ENCODE measurements at regions not wholly inside any gene's neighbourhood (a gene's known extent, or its start where the extent isn't known, plus 50 kb on each side); places are given as distances from the start of the nearest gene placed in this dataset.

- H3K4me1 ChIP-seq, result no peaks in the 10 kb centered on the region
- intact Hi-C loops (cut with DNase I), result no loop called here
- no peaks in the 10 kb centered on the region for H3K36me3 ChIP-seq
- ATAC-seq (no peak), DNase-seq (no peak)
- TF ChIP-seq POLR2A (IDR thresholded peaks at IDR 0.05), result no peak
- TF ChIP-seq, protein P1, sequence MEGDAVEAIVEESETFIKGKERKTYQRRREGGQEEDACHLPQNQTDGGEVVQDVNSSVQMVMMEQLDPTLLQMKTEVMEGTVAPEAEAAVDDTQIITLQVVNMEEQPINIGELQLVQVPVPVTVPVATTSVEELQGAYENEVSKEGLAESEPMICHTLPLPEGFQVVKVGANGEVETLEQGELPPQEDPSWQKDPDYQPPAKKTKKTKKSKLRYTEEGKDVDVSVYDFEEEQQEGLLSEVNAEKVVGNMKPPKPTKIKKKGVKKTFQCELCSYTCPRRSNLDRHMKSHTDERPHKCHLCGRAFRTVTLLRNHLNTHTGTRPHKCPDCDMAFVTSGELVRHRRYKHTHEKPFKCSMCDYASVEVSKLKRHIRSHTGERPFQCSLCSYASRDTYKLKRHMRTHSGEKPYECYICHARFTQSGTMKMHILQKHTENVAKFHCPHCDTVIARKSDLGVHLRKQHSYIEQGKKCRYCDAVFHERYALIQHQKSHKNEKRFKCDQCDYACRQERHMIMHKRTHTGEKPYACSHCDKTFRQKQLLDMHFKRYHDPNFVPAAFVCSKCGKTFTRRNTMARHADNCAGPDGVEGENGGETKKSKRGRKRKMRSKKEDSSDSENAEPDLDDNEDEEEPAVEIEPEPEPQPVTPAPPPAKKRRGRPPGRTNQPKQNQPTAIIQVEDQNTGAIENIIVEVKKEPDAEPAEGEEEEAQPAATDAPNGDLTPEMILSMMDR (IDR thresholded peaks at IDR 0.05), result no peak
- 84 to 92% (median 89%) methylated on average over 5 of the region's 5 CpGs for WGBS, 4 donors
- peaks cover 0 to 7% (median 0%) of the 10 kb centered on the region in 12 donors for H3K9me3 ChIP-seq
- H3K27me3 ChIP-seq, result no peaks in the 10 kb centered on the region
- no peak overlapping the region for H3K27ac ChIP-seq
- H3K4me3 ChIP-seq, result no peak overlapping the region
These were observed 366.3 kb downstream of the ICE1 start for GRCh38 chr5:5788793-5789192.

- Histone ChIP-seq H3K4me1 (no peaks in the 10 kb centered on the region), H3K27ac (no peak overlapping the region), H3K27me3 (no peaks in the 10 kb centered on the region), H3K4me3 (no peak overlapping the region), H3K36me3 (no peaks in the 10 kb centered on the region), H3K9me3 (peaks cover 0 to 7% (median 0%) of the 10 kb centered on the region in 12 donors)
- no peak for TF ChIP-seq POLR2A (IDR thresholded peaks at IDR 0.05)
- TF ChIP-seq, protein P1 (IDR thresholded peaks at IDR 0.05), result peak in 1 of 12 donors; percentile 4
- WGBS, 4 donors, result 72 to 85% (median 79%) methylated on average over 2 of the region's 2 CpGs
- intact Hi-C loops (cut with DNase I), result no loop called here
- no peak for DNase-seq
- ATAC-seq, result peak in 2 of 4 donors; percentile 22 to 42
These were observed 364.9 kb downstream of the ICE1 start for GRCh38 chr5:5787373-5787772.

DNA sequence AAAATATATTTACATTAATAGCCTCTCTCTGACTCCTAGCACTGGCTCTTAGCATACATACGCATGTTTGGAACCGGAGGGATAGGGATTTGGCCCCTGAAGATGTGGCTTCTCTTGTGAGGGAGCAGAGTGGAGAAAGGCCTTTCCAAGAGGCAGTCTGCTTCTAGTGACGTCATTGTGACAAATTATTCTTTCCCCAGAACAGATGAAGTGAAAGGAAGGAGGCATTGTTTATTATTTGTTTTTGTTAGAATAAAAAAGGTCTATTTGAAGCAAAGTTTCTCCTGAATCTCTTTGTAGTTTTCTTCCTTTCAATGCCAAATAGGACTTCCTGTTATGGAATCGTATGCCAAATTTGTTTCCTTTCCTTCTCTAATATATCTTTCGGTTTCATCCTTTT is 361.6 kb downstream of the ICE1 start:
- ATAC-seq, result no peak
- intact Hi-C loops (cut with DNase I), result no loop called here
- DNase-seq, result no peak
- Histone ChIP-seq H3K27ac (peak overlapping the region in 2 of 12 donors; percentile 8 to 25), H3K36me3 (no peaks in the 10 kb centered on the region), H3K4me3 (peak overlapping the region in 2 of 12 donors; percentile 6 to 12), H3K27me3 (no peaks in the 10 kb centered on the region), H3K4me1 (no peaks in the 10 kb centered on the region), H3K9me3 (peaks cover 0 to 7% (median 0%) of the 10 kb centered on the region in 12 donors)
- TF ChIP-seq POLR2A (IDR thresholded peaks at IDR 0.05), result no peak
- TF ChIP-seq, protein P1 (IDR thresholded peaks at IDR 0.05), result no peak
- WGBS, 4 donors, result 42 to 56% (median 49%) methylated on average over 5 of the region's 5 CpGs

GRCh38 chr5:5783021-5783420 is 360.5 kb downstream of the ICE1 start:
- Histone ChIP-seq H3K4me3 (no peak overlapping the region), H3K27ac (no peak overlapping the region), H3K4me1 (no peaks in the 10 kb centered on the region), H3K36me3 (no peaks in the 10 kb centered on the region), H3K27me3 (no peaks in the 10 kb centered on the region), H3K9me3 (peaks cover 0 to 7% (median 0%) of the 10 kb centered on the region in 12 donors)
- WGBS, 4 donors, result 76 to 85% (median 82%) methylated on average over 2 of the region's 2 CpGs
- TF ChIP-seq, protein P1 (IDR thresholded peaks at IDR 0.05), result no peak
- intact Hi-C loops (cut with DNase I), result no loop called here
- ATAC-seq, result no peak
- DNase-seq, result no peak

Data from heart left ventricle (tissue), 16 donors.